ENCODE measurements at regions not wholly inside any gene's neighbourhood (a gene's known extent, or its start where the extent isn't known, plus 50 kb on each side); places are given as distances from the start of the nearest gene placed in this dataset.

GRCh38 chr10:29826801-29827450, 192.2 kb upstream of the SVIL start:
- ChIA-PET POLR2A (no interaction called here), CTCF (interaction anchor here (1.1 kb wide), 1 partner anchor 58 kb away, joined by 3 read pairs; no protein-coding TSS in a partner anchor)
- no peak for TF ChIP-seq ZNF10 (tag by site-specific recombination; IDR thresholded peaks at IDR 0.05)
- TF ChIP-seq ZSCAN18 (tag by site-specific recombination; IDR thresholded peaks at IDR 0.05) = no peak
- no peak for TF ChIP-seq ZNF280C (tag by site-specific recombination; IDR thresholded peaks at IDR 0.05)
- no peak for TF ChIP-seq ZNF146 (tag by site-specific recombination; IDR thresholded peaks at IDR 0.05)
- TF ChIP-seq SP7 (tag by site-specific recombination; IDR thresholded peaks at IDR 0.05) = no peak
- no peak for TF ChIP-seq ZNF530 (tag by site-specific recombination; IDR thresholded peaks at IDR 0.05; ENCODE audit: low read depth)
- no peak for TF ChIP-seq ZNF837 (tag by site-specific recombination; IDR thresholded peaks at IDR 0.05)
- no peak for TF ChIP-seq KLF17 (tag by site-specific recombination; IDR thresholded peaks at IDR 0.05)
- TF ChIP-seq ZNF292 (tag by site-specific recombination; IDR thresholded peaks at IDR 0.05; ENCODE audit: borderline replicate concordance, low read depth) = no peak
- Histone ChIP-seq H3K36me3 (ENCODE audit: control insufficient read depth in 2 of 2, insufficient read depth in 1 of 2, low read length in 2 of 2) (no peaks in the 10 kb centered on the region), H3K4me3 (ENCODE audit: low read depth, low read length) (no peak overlapping the region), H3K27ac (ENCODE audit: extremely low read depth, low read depth, low read length) (no peak overlapping the region), H3K4me1 (ENCODE audit: control insufficient read depth, insufficient read depth, low read length) (no peaks in the 10 kb centered on the region), H3K9me3 (ENCODE audit: control insufficient read depth, insufficient read depth, low read depth, low read length) (no peaks in the 10 kb centered on the region)

GRCh38 chr10:29826221-29826620, 191.4 kb upstream of the SVIL start:
- H3K9me3 ChIP-seq (ENCODE audit: control insufficient read depth, insufficient read depth, low read depth, low read length) = no peaks in the 10 kb centered on the region
- no peaks in the 10 kb centered on the region for H3K36me3 ChIP-seq (ENCODE audit: control insufficient read depth in 2 of 2, insufficient read depth in 1 of 2, low read length in 2 of 2)
- H3K4me3 ChIP-seq (ENCODE audit: low read depth, low read length) = no peak overlapping the region
- H3K27ac ChIP-seq (ENCODE audit: extremely low read depth, low read depth, low read length) = no peak overlapping the region
- ChIA-PET CTCF (interaction anchor here (1.1 to 1.3 kb wide), 2 partner anchors 21 to 58 kb away, joined by 3 to 4 read pairs; no protein-coding TSS in a partner anchor), POLR2A (no interaction called here)
- no peaks in the 10 kb centered on the region for H3K4me1 ChIP-seq (ENCODE audit: control insufficient read depth, insufficient read depth, low read length)
- TF ChIP-seq KLF16 (tag by site-specific recombination; IDR thresholded peaks at IDR 0.05) = no peak
- TF ChIP-seq ZNF791 (tag by site-specific recombination; IDR thresholded peaks at IDR 0.05) = no peak
- TF ChIP-seq HIC1 (tag by site-specific recombination; IDR thresholded peaks at IDR 0.05) = no peak
- no peak for TF ChIP-seq MYNN (tag by site-specific recombination; IDR thresholded peaks at IDR 0.05; ENCODE audit: borderline replicate concordance)
- no peak for TF ChIP-seq ZNF274 (IDR thresholded peaks at IDR 0.05; ENCODE audit: low read length)
- TF ChIP-seq ZNF274 (tag by site-specific recombination; IDR thresholded peaks at IDR 0.05; ENCODE audit: borderline replicate concordance) = no peak
- no peak for TF ChIP-seq ZNF138 (tag by site-specific recombination; IDR thresholded peaks at IDR 0.05; ENCODE audit: borderline replicate concordance)
- no peak for TF ChIP-seq ZFP37 (tag by site-specific recombination; IDR thresholded peaks at IDR 0.05)
- no peak for TF ChIP-seq SP2 (tag by site-specific recombination; IDR thresholded peaks at IDR 0.05)
- TF ChIP-seq ZNF639 (tag by site-specific recombination; IDR thresholded peaks at IDR 0.05) = no peak
- no peak for TF ChIP-seq PRDM1 (tag by site-specific recombination; IDR thresholded peaks at IDR 0.05)
- no peak for TF ChIP-seq ZNF670 (tag by site-specific recombination; IDR thresholded peaks at IDR 0.05; ENCODE audit: low read depth)
- no peak for TF ChIP-seq ZNF76 (tag by site-specific recombination; IDR thresholded peaks at IDR 0.05; ENCODE audit: borderline replicate concordance, low read depth)
- no peak for TF ChIP-seq ZNF510 (tag by site-specific recombination; IDR thresholded peaks at IDR 0.05; ENCODE audit: insufficient replicate concordance)
- TF ChIP-seq TCF7L2 (IDR thresholded peaks at IDR 0.05; ENCODE audit: borderline replicate concordance, low read depth, low read length) = no peak
- no peak for TF ChIP-seq ZNF311 (tag by site-specific recombination; IDR thresholded peaks at IDR 0.05; ENCODE audit: borderline replicate concordance)
